Islet of Langerhans (tissue), 1 donor: ENCODE measurements at regions not wholly inside any gene's neighbourhood (a gene's known extent, or its start where the extent isn't known, plus 50 kb on each side); places are given as distances from the start of the nearest gene placed in this dataset.
"Not testable (repeated sequence)": the region's sequence is repeated elsewhere in the genome, so short reads cannot be mapped to it uniquely, and the experiment has no call there.

ENCODE experiments used
- FAIRE-seq: peaks from one replicate; lab custom pipeline; 2011; peaks lifted over from hg19 to GRCh38; lab: Jason Lieb, UNC

- FAIRE-seq = no peak
Observed at GRCh38 chr6:153411070-153411648, 280.1 kb upstream of the RGS17 start.

GRCh38 chr6:153405931-153406330, 274.8 kb upstream of the RGS17 start:
- FAIRE-seq = no peak

- no peak for FAIRE-seq
Observed at GRCh38 chr6:153401751-153402150, 270.7 kb upstream of the RGS17 start.

- FAIRE-seq = no peak
Observed at GRCh38 chr6:153392156-153392555, 261.1 kb upstream of the RGS17 start.

- FAIRE-seq = no peak
Observed at GRCh38 chr6:153373869-153374268, 242.8 kb upstream of the RGS17 start.

DNA sequence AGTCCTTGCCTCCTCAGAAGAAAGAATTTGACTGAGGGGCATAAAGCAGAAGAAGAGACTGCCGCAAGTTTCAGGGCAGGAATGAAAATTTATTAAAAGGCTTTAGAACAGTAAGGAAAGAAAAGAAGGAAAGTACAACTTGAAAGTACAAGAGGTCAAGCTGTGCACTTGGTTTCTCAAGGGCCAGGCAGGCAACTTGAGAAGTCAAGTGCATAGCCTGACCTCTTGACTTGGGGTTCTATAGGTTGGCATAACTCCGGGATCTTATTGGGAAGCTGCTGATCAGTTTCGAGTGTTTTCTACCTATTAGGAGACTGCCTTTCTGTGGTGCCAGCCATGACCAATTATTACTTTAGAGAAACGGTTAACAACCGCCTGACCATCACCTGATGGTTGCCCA, 237.0 kb upstream of the RGS17 start:
- no peak for FAIRE-seq

GRCh38 chr6:153367021-153367420, 235.9 kb upstream of the RGS17 start:
- FAIRE-seq = no peak

DNA sequence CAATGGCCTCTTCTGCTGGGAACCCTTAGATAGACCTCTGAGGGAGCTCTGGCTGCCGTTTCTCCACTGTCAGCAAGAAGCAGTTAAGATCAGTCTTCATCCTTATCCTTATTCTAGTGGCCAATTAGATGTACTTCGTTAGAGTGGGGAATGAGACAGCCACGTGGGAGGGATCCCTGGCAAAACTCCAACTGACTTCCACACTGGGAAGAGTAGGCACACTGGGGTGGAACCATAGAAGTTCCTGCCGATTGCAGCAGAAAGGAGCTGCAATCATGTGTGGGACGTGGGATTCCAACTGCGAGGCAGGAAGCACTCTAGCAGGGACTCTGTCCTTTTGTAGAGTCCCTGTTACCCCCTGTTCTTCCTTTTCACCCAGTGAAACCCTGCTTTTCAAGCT, 226.3 kb upstream of the RGS17 start:
- FAIRE-seq = no peak

DNA sequence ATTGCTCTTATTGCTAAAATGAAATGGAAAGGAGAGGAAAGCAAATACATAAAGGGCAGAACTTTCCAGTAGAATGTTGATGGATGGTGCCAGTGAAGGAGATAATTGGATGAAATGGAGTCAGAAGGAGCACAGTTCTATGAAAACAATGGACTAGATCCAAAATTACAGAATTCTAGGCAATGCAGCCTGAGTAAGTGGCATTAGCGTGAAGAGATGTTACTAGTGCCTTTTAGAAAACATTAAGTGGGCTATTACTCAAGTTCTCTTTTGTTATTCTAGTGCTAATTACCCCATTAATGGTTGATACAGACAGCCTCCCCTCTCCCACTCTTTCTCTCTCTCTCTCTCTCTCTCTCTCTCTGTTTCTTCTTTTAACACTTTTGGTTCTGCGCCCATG, 209.5 kb upstream of the RGS17 start:
- no peak for FAIRE-seq

DNA sequence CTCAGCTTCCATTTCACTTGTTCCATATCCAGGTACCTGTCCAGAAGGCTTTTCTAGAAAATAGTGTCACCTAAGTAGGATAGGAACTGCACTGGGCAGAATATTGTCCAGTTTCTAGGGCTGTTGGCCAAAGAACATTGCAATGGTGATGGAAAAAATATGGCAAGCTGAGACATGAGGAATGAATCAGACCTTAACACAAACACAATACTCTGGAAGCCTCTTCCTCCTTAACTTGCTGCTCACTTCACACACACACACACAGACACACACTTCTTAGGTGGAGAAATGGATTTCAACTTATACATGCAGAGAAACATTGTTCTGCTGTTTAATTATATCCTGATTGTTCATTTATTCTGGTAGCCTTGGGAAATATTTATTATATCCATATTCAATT, 203.0 kb upstream of the RGS17 start:
- no peak for FAIRE-seq

GRCh38 chr6:153331221-153331620, 200.1 kb upstream of the RGS17 start:
- FAIRE-seq = not testable (repeated sequence)

DNA sequence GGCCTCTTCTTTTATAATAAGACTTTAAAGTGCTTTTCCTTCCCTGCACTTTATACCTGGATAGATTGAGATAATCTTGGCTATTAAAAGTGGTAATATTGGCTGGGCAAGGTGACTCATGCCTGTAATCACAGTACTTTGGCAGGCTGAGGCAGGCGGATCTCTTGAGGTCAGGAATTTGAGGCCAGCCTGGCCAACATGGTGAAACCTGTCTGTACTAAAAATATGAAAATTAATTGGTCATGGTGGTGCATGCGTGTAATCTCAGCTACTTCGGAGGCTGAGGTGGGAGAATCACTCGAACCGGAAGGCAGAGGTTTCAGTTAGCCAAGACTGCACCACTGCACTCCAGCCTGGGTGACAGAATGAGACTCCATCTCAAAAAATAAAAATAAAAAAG, 197.1 kb upstream of the RGS17 start:
- no peak for FAIRE-seq

DNA sequence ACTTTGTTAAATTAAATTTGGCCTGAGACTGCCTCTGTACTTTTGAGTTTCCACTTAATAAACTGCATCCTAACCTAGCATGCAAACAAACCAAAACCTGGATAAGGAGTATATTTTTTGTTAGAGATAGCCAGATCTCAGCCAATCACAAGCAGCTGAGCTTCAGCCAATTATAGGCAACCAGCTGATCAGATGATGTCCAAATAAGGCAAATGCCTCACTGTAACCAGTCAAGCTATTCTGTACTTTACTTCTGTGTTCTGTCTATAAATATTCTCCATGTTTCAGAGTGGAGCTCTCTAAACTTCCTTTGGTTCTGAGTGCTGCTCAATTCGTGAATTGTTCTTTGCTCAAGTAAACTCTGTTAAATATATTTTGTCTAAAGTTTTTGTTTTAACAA, 194.6 kb upstream of the RGS17 start:
- no peak for FAIRE-seq

DNA sequence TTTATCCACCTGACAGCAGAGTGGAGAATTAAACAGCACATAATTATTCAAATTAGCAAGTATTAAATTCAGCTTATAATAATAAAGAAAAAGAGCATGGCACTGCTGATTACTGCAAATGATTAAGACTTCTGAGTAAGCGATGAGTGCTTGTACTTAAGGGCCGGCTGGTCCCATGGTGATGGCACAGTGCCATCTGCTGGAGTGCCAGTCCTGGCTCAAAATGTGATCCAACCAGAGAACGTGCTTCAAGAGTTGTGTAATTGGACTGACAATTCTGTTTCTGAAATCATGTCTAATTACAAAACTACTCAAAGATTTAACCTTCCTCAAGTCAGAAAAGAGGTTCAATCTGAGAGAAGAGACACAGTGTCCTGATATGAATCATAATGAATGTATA, 181.6 kb upstream of the RGS17 start:
- FAIRE-seq = peak; percentile 93

DNA sequence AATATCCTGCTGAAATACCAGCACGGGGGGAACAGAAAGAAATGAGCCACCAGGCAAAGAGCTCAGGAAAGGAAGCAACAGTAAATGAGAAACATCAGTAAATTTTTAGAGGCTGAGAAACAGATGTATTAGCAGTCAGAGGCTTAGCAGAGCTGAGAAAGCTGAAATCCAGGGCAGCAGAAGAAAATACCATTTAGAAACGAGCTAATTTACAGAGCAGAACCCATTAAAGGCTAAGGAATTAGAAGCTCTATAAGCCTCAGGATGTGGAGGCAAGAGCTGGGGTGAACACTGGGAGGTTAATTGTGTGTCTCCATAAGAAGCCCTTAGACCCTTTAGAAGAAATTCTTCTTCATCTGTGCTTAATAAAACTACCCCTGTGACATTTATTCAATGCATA, 178.6 kb upstream of the RGS17 start:
- no peak for FAIRE-seq

DNA sequence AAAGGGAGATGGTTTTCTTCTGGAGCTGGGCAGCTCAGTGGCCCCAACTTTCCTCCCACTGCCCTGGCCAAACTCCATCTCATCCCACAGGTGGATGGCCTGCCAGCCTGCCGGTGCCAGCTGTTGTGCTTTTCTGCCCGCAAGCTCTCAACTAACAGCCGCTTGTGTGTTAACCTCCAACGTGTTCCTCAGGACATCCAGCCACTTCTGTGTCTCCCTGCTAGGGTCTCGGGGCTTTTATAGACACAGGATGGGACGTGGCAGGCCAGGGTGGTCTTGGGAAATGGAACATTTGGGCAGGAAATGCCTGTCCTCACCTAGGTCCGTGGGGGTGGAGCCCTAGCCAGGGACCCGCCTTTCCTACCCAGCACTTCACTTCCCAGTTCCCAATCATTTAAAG, 171.1 kb upstream of the RGS17 start:
- FAIRE-seq = no peak

GRCh38 chr6:153301602-153302001, 170.5 kb upstream of the RGS17 start:
- no peak for FAIRE-seq

DNA sequence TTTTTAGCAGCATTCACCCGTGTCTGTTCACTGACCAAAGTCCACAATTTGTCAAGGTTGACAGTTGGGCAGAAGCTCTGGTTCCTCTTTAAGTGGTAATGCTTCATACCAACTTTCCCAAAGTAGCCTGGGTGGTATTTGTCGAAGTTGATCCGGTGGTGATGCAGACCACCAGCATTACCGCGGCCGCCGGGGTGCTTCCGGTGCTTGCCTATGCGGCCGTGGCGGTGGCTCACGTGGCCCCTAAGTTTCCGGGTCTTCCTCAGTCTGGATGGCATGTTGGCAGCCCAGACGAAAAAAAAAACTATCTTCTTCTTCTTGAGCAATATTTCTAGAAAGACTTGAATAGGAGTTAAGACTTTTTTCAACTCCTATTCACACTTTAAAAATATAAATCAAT, 151.4 kb upstream of the RGS17 start:
- FAIRE-seq = not testable (repeated sequence)

- no peak for FAIRE-seq
Observed at GRCh38 chr6:153275997-153276396, 144.9 kb upstream of the RGS17 start.

DNA sequence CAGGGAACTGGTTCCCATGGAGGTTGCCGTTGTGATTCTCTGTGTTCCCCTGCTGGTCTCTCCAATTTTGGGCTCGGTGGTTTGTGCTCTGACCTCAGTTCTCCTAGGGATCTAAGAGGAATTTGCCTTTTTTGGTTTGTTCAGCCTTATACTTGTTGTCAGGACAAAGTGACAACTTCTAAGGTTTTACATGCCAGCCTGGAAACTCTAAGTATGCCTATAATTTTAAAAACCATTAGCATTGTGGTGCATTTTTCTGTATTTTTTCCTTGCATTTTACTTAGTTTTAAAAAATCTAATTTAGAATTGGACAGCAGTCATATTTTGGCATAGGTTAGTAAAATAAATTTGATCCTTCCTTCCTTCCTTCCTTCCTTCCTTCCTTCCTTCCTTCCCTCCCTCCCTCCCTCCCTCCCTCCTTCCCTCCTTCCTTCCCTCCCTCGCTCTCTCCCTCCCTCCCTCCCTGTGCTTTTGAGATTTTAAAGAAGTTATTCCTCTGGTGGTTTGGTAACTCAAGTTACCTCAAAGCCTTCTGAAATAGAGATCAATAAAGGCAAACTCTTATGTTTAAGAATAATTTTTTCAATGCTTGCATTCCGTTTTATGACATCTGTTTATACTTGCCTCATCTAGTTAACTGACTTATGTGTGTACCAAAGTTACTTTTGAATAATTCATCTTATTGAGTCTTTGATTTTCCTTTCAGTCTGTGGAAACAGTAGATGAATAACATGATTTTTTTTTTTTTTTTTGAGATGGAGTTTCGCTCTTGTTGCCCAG, 141.3 kb upstream of the RGS17 start:
- FAIRE-seq = no peak

DNA sequence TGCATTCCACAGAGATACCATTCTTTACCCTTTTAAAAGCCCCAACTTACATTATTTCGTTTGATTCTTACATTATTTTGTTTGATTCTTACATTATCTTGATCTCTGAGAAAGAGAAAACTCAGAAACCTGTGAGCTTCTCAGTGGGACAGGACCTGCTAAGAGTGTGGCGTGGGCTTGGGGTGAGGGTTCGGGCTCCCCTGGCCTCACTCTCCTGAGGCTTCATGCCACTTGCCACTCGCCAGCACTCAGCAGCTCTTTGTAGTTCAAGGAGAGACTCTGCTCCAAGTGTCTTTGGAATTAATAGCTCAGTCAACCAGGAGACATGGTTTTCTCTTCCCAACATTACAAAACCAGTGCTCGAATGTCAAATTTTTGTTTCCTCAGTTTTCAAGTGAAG, 132.4 kb upstream of the RGS17 start:
- FAIRE-seq = no peak

GRCh38 chr6:153251326-153251725, 120.2 kb upstream of the RGS17 start:
- FAIRE-seq = no peak

DNA sequence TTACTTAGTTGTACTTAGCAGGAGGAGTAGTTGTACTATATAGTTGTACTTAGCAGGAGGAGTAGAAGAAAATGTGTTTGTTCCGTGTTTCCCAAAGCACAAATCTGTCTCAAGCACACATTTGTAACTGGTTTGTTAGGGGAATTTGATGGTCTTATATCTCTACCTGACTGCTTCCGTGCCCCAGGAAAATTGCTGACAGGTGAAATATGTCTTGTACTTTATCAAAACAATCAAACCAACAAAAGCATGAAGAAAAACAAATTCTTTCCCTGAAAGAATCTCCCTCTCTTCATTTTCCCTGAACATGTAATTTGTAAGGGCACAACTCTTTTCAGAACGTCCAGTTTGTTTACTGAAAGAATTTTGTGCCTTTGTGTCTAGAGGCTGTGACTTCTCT, 106.6 kb upstream of the RGS17 start:
- FAIRE-seq = no peak

GRCh38 chr6:153231048-153231646, 100.1 kb upstream of the RGS17 start:
- FAIRE-seq = peak; percentile 83
